HS-5 (cell line): ENCODE measurements at regions not wholly inside any gene's neighbourhood (a gene's known extent, or its start where the extent isn't known, plus 50 kb on each side); places are given as distances from the start of the nearest gene placed in this dataset.
"Not testable (repeated sequence)": the region's sequence is repeated elsewhere in the genome, so short reads cannot be mapped to it uniquely, and the experiment has no call there.

Experiments used
- DNase-seq: peaks from one replicate; pipeline ENCODE4 v3.0.0-alpha.2; 2012; ENCODE audit warnings: low read depth

- DNase-seq: no peak
Measured at GRCh38 chr4:126991965-126992364, 640.8 kb upstream of the INTU start.

- no peak for DNase-seq
Measured at GRCh38 chr4:126992910-126993309, 639.8 kb upstream of the INTU start.

GRCh38 chr4:126993351-126993750 is 639.4 kb upstream of the INTU start:
- no peak for DNase-seq

- DNase-seq: no peak
Measured at GRCh38 chr4:126995235-126995634, 637.5 kb upstream of the INTU start.

GRCh38 chr4:127000110-127000509 is 632.6 kb upstream of the INTU start:
- DNase-seq: no peak

- DNase-seq: no peak
Measured at GRCh38 chr4:127000846-127001245, 631.9 kb upstream of the INTU start.

- no peak for DNase-seq
Measured at GRCh38 chr4:127001933-127002332, 630.8 kb upstream of the INTU start.

GRCh38 chr4:127006446-127006877 is 626.3 kb upstream of the INTU start:
- DNase-seq: no peak

- no peak for DNase-seq
Measured at GRCh38 chr4:127007305-127007704, 625.5 kb upstream of the INTU start.

GRCh38 chr4:127012549-127012948 is 620.2 kb upstream of the INTU start:
- peak; percentile 37 for DNase-seq

- DNase-seq: no peak
Measured at GRCh38 chr4:127015667-127016117, 617.1 kb upstream of the INTU start.

- no peak for DNase-seq
Measured at GRCh38 chr4:127018381-127018780, 614.4 kb upstream of the INTU start.

- DNase-seq: not testable (repeated sequence)
Measured at GRCh38 chr4:127020831-127021230, 611.9 kb upstream of the INTU start.

GRCh38 chr4:127036296-127036695 is 596.5 kb upstream of the INTU start:
- DNase-seq: no peak

GRCh38 chr4:127045861-127046260 is 586.9 kb upstream of the INTU start:
- no peak for DNase-seq

GRCh38 chr4:127047930-127048329 is 584.8 kb upstream of the INTU start:
- DNase-seq: no peak

- DNase-seq: no peak
Measured at GRCh38 chr4:127048376-127049044, 584.2 kb upstream of the INTU start.

GRCh38 chr4:127049526-127049925 is 583.2 kb upstream of the INTU start:
- no peak for DNase-seq

- no peak for DNase-seq
Measured at GRCh38 chr4:127052742-127053141, 580.0 kb upstream of the INTU start.

GRCh38 chr4:127055357-127055756 is 577.4 kb upstream of the INTU start:
- DNase-seq: no peak

GRCh38 chr4:127069675-127070074 is 563.1 kb upstream of the INTU start:
- no peak for DNase-seq

- DNase-seq: no peak
Measured at GRCh38 chr4:127071443-127071842, 561.3 kb upstream of the INTU start.

GRCh38 chr4:127080141-127080540 is 552.6 kb upstream of the INTU start:
- no peak for DNase-seq

GRCh38 chr4:127081041-127081440 is 551.7 kb upstream of the INTU start:
- no peak for DNase-seq
